Superior temporal gyrus (tissue), 1 donor: ENCODE measurements at regions not wholly inside any gene's neighbourhood (a gene's known extent, or its start where the extent isn't known, plus 50 kb on each side); places are given as distances from the start of the nearest gene placed in this dataset.

Experiments
- DNase-seq: peaks from one replicate; pipeline ENCODE4 v3.0.0-alpha.2; 2016; ENCODE audit errors: extremely low spot score

GRCh38 chr4:35175894-35176293 is 1068.4 kb downstream of the ARAP2 start:
- no peak for DNase-seq

- no peak for DNase-seq
Observed at GRCh38 chr4:35182451-35182850, 1061.9 kb downstream of the ARAP2 start.

- DNase-seq = no peak
Observed at GRCh38 chr4:35189988-35190613, 1054.2 kb downstream of the ARAP2 start.

DNA sequence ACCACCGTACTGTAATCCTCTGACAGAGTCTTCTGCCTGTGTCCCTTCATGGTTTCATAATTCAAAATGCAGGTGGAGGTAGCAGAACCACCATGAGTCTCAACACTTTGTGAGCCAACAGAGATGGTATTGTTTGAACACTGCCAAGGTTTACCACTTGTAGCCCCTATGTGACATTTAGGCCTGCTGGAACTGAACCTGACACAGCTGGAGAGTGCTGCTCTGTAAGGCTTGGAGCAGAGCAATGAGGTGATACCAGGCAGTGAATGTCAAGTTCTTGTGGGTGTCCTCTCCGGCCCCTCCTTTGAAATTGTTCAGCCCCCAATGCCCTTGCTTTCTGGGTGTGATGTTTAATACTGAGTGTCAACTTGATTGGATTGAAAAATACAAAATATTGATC is 1042.9 kb downstream of the ARAP2 start:
- no peak for DNase-seq

DNA sequence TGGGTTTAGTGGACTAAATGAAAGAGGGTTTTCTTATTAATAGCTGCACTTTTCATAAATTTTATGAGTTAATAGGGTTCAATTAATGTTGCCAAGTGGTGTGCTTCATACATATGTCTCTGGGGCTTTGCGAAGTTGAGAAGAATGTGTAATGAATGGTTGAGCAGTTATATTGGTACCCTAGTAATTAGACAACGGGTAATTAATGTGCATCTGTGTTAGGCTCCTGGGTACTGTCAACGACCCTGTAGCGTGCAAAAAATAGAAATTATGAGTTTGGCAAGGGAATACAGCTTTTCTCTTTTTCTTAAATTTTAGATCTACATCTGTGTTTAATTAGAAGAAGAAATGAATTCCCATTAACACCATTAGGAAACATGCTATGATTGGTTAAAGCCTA is 1027.7 kb downstream of the ARAP2 start:
- DNase-seq = no peak

DNA sequence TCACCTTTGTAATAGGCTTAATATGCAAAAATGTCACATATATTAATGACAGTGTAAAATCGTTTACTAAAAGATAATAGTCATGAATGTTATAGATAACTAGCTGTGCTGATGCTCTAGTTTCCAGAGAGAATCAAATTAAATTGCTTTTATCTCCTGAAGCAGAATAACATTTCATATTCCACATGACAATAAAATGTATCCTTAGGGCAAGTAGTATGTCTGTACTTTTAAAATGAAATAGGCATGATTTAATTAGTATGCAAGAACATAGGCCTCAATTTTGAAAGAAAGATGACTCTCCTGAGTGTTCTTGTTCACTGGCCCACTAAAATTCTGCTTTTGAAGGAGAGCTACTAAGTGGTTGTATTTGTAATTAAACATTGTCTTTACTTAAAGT is 1027.0 kb downstream of the ARAP2 start:
- no peak for DNase-seq

- DNase-seq = no peak
Observed at GRCh38 chr4:35228313-35228712, 1016.0 kb downstream of the ARAP2 start.

DNA sequence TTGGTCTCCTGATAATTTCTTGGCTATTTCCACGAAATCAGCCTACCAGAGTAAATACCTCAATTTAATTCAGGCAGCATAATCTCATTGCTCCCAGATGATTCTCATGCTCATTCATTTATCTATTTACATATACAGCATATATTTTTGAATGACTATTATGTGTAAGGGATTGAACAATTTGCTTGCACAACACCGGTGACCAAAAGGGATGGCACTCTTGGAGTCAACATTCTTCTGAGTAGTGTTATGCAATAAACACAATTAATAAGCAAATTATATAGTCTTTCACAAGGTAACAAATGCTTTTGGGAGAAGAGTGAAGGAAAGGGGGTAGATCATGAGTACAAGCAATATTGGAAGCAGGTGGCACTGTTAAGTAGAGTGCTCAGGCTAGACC is 1015.3 kb downstream of the ARAP2 start:
- DNase-seq = no peak

- DNase-seq = no peak
Observed at GRCh38 chr4:35237924-35238323, 1006.4 kb downstream of the ARAP2 start.

GRCh38 chr4:35238793-35239192 is 1005.5 kb downstream of the ARAP2 start:
- peak; percentile 42 for DNase-seq

DNA sequence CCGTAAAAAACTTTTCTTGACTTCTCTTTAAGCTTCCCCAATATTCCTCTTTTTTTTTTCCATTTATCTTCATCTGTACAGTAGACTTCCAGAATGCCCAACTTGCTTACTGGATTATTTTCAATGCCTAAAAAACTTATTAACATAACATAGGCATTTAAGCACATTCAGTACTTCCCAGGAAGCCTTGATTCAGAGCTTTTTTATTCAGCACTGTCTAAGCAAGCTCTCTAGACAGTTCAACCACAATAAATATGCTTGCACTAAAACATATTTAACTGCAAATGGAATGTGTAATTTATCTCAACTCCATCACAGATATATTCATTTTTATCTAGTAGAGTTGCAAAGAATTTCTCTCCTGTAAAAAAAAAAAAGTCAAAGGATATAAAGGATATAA is 997.8 kb downstream of the ARAP2 start:
- DNase-seq = no peak

DNA sequence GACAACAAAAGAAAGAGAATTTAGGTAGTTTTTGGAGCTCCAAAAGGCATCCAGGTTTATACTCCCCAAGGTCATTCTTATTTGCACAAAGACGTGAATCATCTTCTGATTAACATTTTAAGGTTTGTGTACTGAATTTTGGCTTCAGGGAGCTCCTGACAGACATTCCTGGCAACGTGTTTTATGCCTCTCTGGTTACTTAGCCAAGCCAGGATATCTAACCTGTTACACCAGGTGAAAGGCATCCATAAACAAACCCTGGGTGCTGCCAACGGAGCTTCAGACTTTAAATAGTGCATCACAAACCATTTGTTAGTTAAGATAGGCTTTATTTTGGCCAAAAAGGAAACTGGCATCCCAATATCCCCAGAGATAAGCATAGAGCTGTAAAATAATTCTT is 997.3 kb downstream of the ARAP2 start:
- no peak for DNase-seq

- DNase-seq = no peak
Observed at GRCh38 chr4:35250331-35250730, 994.0 kb downstream of the ARAP2 start.

DNA sequence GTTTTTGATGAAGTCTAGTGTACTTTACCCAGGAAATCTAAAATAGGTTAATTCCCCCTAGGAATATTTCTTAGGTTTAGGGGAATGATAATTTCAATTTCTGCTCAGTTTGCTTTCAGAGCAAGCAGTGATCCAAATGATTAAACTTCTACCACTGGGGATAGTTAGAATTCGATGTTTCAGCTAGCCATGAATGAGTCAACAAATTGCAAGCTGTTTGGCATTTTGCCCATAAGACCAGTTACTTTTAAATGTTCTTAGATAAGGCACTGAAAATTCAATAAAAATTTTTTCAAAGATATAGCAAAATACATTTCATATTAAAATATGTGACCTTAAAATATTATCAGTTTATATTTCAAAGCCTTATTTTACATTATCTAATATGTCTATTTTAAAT is 993.6 kb downstream of the ARAP2 start:
- DNase-seq = no peak

GRCh38 chr4:35252071-35252470 is 992.2 kb downstream of the ARAP2 start:
- no peak for DNase-seq

- DNase-seq = no peak
Observed at GRCh38 chr4:35252866-35253265, 991.4 kb downstream of the ARAP2 start.

GRCh38 chr4:35253331-35253730 is 991.0 kb downstream of the ARAP2 start:
- DNase-seq = no peak

- DNase-seq = no peak
Observed at GRCh38 chr4:35286434-35286833, 957.9 kb downstream of the ARAP2 start.

GRCh38 chr4:35300996-35301774 is 943.1 kb downstream of the ARAP2 start:
- DNase-seq = no peak

- no peak for DNase-seq
Observed at GRCh38 chr4:35315419-35315818, 928.9 kb downstream of the ARAP2 start.

- no peak for DNase-seq
Observed at GRCh38 chr4:35325908-35326453, 918.3 kb downstream of the ARAP2 start.

DNA sequence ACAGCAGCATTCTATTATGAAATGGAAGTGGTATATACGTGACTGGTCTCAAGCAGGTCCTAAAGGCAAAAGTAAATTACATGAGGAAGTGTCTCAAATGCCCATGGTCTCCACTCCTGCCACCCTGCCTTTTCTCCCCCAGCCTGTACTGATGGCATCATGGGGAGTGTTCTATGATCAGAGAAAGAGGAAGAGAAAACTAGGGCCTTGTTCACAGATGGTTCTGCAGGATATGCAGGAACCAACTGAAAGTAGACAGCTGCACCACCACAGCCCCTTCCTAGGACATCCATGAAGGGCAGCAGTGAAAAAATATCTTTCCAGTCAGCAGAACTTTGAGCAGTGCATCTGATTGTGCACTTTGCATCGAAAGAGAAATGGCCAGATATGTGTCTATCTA is 901.5 kb downstream of the ARAP2 start:
- no peak for DNase-seq

DNA sequence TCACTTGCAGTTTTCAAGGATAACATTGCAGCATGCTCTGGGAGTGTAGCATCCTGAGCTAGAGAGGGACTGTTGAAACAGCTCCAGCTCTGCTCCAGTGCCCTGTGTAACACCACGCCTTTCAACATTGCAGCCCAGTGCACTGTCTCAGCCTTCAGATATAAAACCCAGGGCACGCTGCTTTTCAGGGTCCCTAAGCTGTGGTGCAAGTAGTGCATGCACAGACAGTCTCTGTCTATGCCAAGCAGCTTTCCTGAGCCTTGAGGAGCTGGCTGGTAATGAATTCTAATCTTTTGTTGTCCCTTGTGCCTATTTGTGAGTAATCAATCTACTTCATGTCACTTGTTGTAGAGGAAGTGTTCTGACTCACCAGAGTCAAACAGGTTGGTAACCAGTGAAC is 897.0 kb downstream of the ARAP2 start:
- no peak for DNase-seq
